ENCODE measurements at regions not wholly inside any gene's neighbourhood (a gene's known extent, or its start where the extent isn't known, plus 50 kb on each side); places are given as distances from the start of the nearest gene placed in this dataset.
A peak's percentile ranks its signal among the peaks of the same experiment; 100 is the strongest.
"Not testable (repeated sequence)": the region's sequence is repeated elsewhere in the genome, so short reads cannot be mapped to it uniquely, and the experiment has no call there.

- no peak for ATAC-seq
- Mint-ChIP-seq H3K27ac (no peak overlapping the region), H3K4me3 (no peak overlapping the region), H3K4me1 (peaks cover 8% of the 10 kb centered on the region), H3K36me3 (no peaks in the 10 kb centered on the region), H3K9me3 (no peaks in the 10 kb centered on the region), H3K27me3 (peaks cover 60% of the 10 kb centered on the region)
Observed at GRCh38 chr22:23383491-23384361, 196.4 kb downstream of the IGLL1 start.

- Mint-ChIP-seq H3K27ac (no peak overlapping the region), H3K4me1 (peaks cover 8% of the 10 kb centered on the region), H3K27me3 (peaks cover 60% of the 10 kb centered on the region), H3K36me3 (no peaks in the 10 kb centered on the region), H3K4me3 (no peak overlapping the region), H3K9me3 (no peaks in the 10 kb centered on the region)
- ATAC-seq: no peak
Observed at GRCh38 chr22:23382428-23383218, 197.5 kb downstream of the IGLL1 start.

- H3K36me3 Mint-ChIP-seq: no peaks in the 10 kb centered on the region
- H3K4me3 Mint-ChIP-seq: no peak overlapping the region
- ATAC-seq: no peak
- peaks cover 8% of the 10 kb centered on the region for H3K4me1 Mint-ChIP-seq
- H3K9me3 Mint-ChIP-seq: no peaks in the 10 kb centered on the region
- peaks cover 58% of the 10 kb centered on the region for H3K27me3 Mint-ChIP-seq
- H3K27ac Mint-ChIP-seq: no peak overlapping the region
Observed at GRCh38 chr22:23381661-23382427, 198.2 kb downstream of the IGLL1 start.

- Mint-ChIP-seq H3K9me3 (no peaks in the 10 kb centered on the region), H3K27ac (no peak overlapping the region)
Observed at GRCh38 chr22:23380911-23381310, 199.2 kb downstream of the IGLL1 start.

GRCh38 chr22:23380230-23380573, 199.9 kb downstream of the IGLL1 start:
- Mint-ChIP-seq H3K4me3 (no peak overlapping the region), H3K27ac (no peak overlapping the region), H3K9me3 (no peaks in the 10 kb centered on the region), H3K36me3 (no peaks in the 10 kb centered on the region), H3K27me3 (peaks cover 58% of the 10 kb centered on the region), H3K4me1 (peaks cover 6% of the 10 kb centered on the region)
- no peak for ATAC-seq

More at GRCh38 chr22:23380911-23381310, 199.2 kb downstream of the IGLL1 start:
- H3K36me3 Mint-ChIP-seq: no peaks in the 10 kb centered on the region
- peaks cover 10% of the 10 kb centered on the region for H3K4me1 Mint-ChIP-seq
- peaks cover 58% of the 10 kb centered on the region for H3K27me3 Mint-ChIP-seq
- ATAC-seq: no peak
- H3K4me3 Mint-ChIP-seq: no peak overlapping the region

GRCh38 chr22:23379540-23380229, 199.4 kb downstream of the BCR start:
- H3K27ac Mint-ChIP-seq, H3K9me3 Mint-ChIP-seq, H3K36me3 Mint-ChIP-seq, H3K4me1 Mint-ChIP-seq, H3K4me3 Mint-ChIP-seq, ATAC-seq: not testable (repeated sequence)
- H3K27me3 Mint-ChIP-seq: peaks cover 58% of the 10 kb centered on the region

GRCh38 chr22:23377767-23378166, 197.5 kb downstream of the BCR start:
- Mint-ChIP-seq H3K4me1 (peaks cover 6% of the 10 kb centered on the region), H3K27ac (no peak overlapping the region), H3K27me3 (peaks cover 44% of the 10 kb centered on the region), H3K4me3 (no peak overlapping the region), H3K9me3 (no peaks in the 10 kb centered on the region), H3K36me3 (no peaks in the 10 kb centered on the region)
- ATAC-seq: no peak

GRCh38 chr22:23376256-23376655, 195.9 kb downstream of the BCR start:
- Mint-ChIP-seq H3K36me3 (no peaks in the 10 kb centered on the region), H3K27ac (no peak overlapping the region), H3K4me3 (no peak overlapping the region), H3K4me1 (peaks cover 6% of the 10 kb centered on the region), H3K27me3 (peaks cover 28% of the 10 kb centered on the region), H3K9me3 (no peaks in the 10 kb centered on the region)
- peak; percentile 61 for ATAC-seq

GRCh38 chr22:23375031-23375827, 194.9 kb downstream of the BCR start:
- no peaks in the 10 kb centered on the region for H3K9me3 Mint-ChIP-seq
- no peak for ATAC-seq
- H3K27ac Mint-ChIP-seq: no peak overlapping the region
- no peaks in the 10 kb centered on the region for H3K36me3 Mint-ChIP-seq
- H3K27me3 Mint-ChIP-seq: peaks cover 27% of the 10 kb centered on the region
- H3K4me1 Mint-ChIP-seq: peaks cover 6% of the 10 kb centered on the region
- no peak overlapping the region for H3K4me3 Mint-ChIP-seq

GRCh38 chr22:23373601-23374000, 193.3 kb downstream of the BCR start:
- Mint-ChIP-seq H3K4me1 (peaks cover 6% of the 10 kb centered on the region), H3K9me3 (no peaks in the 10 kb centered on the region), H3K27me3 (peaks cover 38% of the 10 kb centered on the region), H3K36me3 (no peaks in the 10 kb centered on the region), H3K27ac (no peak overlapping the region), H3K4me3 (no peak overlapping the region)
- ATAC-seq: no peak

GRCh38 chr22:23370251-23370650, 189.9 kb downstream of the BCR start:
- Mint-ChIP-seq H3K36me3 (no peaks in the 10 kb centered on the region), H3K9me3 (no peaks in the 10 kb centered on the region), H3K27me3 (peaks cover 45% of the 10 kb centered on the region), H3K4me3 (no peak overlapping the region), H3K4me1 (no peaks in the 10 kb centered on the region), H3K27ac (no peak overlapping the region)
- no peak for ATAC-seq

GRCh38 chr22:23369054-23369685, 188.9 kb downstream of the BCR start:
- H3K4me3 Mint-ChIP-seq: no peak overlapping the region
- no peaks in the 10 kb centered on the region for H3K9me3 Mint-ChIP-seq
- no peaks in the 10 kb centered on the region for H3K36me3 Mint-ChIP-seq
- ATAC-seq: no peak
- no peaks in the 10 kb centered on the region for H3K4me1 Mint-ChIP-seq
- no peak overlapping the region for H3K27ac Mint-ChIP-seq
- H3K27me3 Mint-ChIP-seq: peaks cover 37% of the 10 kb centered on the region

Data from stimulated activated memory B cell treated with anti-CD40 and anti-IgM and Interleukin-4, amounts not matched to agents 10 μg/mL and 1 μg/mL and 100 μg/mL, for 72 hours (primary cell).